ENCODE measurements at regions not wholly inside any gene's neighbourhood (a gene's known extent, or its start where the extent isn't known, plus 50 kb on each side); places are given as distances from the start of the nearest gene placed in this dataset.

DNA sequence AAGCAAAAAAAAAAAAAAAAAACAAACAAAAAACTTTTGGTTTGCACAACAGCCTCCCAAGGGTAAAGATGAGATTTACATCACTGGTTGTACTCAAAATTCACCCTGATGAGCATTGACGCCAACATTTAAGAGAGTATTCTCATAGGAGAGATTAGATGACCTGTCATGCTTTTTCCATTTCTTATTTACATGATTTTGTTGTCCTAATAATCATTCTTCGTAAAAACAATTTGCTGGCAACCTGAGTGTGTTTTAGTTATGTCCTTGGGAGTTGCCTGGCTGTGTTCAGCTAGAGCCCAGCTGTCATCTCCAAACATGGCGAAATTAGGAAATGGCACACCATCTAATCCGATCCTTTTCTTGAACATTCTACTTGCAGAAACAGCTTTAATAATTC, 186.4 kb upstream of the MRPS30 start:
- CTCF ChIA-PET, result no interaction called here
- H3K27me3 ChIP-seq (replicated peaks in 1 of 2; ENCODE audit: control insufficient read depth in 2 of 2, extremely low read depth in 1 of 2, insufficient read depth in 2 of 2, low read length in 1 of 2), result no peaks in the 10 kb centered on the region
- DNase-seq (no peak), ATAC-seq (replicated peaks in 1 of 4) (no peak)
- POLR2A ChIA-PET, result no interaction called here
- no peaks in the 10 kb centered on the region for H3K9me3 ChIP-seq
- H3K27me3 Mint-ChIP-seq, result no peaks in the 10 kb centered on the region
- H3K9me3 Mint-ChIP-seq, result peaks cover 6 to 9% (median 9%) of the 10 kb centered on the region in 3 donors
- no peaks in the 10 kb centered on the region for H3K4me1 ChIP-seq (ENCODE audit: control insufficient read depth in 1 of 2, extremely low read depth in 1 of 2, insufficient read depth in 2 of 2, low read length in 2 of 2)
- H3K27ac ChIP-seq (ENCODE audit: low read length), result no peak overlapping the region
- no peak overlapping the region for H3K4me3 Mint-ChIP-seq
- no peaks in the 10 kb centered on the region for H3K36me3 ChIP-seq (ENCODE audit: control insufficient read depth in 2 of 2, extremely low read depth in 1 of 2, insufficient read depth in 1 of 2, low read length in 1 of 2)
- no peak overlapping the region for H3K27ac Mint-ChIP-seq
- no peaks in the 10 kb centered on the region for H3K36me3 Mint-ChIP-seq
- H3K4me3 ChIP-seq (ENCODE audit: control insufficient read depth in 1 of 2, extremely low read depth in 1 of 2, low read length in 1 of 2), result no peak overlapping the region
- no peaks in the 10 kb centered on the region for H3K4me1 Mint-ChIP-seq
- no CpG with 5 or more reads among the region's 4 CpGs for WGBS (ENCODE audit: insufficient coverage)

DNA sequence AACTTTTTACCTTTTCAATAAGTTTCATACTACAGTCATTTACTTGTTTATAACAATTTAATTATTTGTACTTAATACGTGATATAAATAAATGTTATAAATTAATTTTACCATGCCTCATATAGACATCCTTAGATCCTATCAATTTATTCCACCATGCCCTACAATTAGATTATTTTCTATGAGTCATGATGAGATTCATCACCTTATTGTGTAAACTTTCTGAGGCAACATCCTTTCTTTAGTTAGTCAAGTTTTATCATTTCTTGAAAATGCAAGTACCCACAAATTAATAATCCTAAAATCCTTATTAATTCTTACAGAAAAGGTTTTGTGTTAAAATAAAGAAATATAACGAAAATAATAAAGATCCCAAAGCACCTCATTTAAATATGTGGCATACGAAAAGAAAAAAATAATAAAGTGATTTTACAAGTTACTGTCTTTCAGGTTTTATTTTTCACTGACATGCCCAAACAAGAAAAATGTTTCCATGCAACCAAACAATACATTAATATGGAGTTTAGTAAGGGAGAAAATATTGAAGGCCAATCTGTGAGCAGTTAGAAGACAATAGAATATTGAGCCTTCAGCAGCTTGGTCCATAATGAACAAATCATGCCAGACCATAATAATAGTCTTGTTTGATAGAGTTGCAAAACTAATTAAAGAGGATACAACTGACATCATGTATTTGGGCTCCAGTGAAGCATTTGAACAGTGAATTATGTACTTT, 188.7 kb upstream of the MRPS30 start:
- no peaks in the 10 kb centered on the region for H3K36me3 ChIP-seq (ENCODE audit: control insufficient read depth in 2 of 2, extremely low read depth in 1 of 2, insufficient read depth in 1 of 2, low read length in 1 of 2)
- CTCF ChIA-PET, result no interaction called here
- no peaks in the 10 kb centered on the region for H3K9me3 ChIP-seq
- H3K4me1 Mint-ChIP-seq, result no peaks in the 10 kb centered on the region
- ATAC-seq (replicated peaks in 1 of 4) (no peak), DNase-seq (no peak)
- no peak overlapping the region for H3K4me3 ChIP-seq (ENCODE audit: control insufficient read depth in 1 of 2, extremely low read depth in 1 of 2, low read length in 1 of 2)
- POLR2A ChIA-PET, result no interaction called here
- H3K27ac ChIP-seq (ENCODE audit: low read length), result no peak overlapping the region
- WGBS (ENCODE audit: insufficient coverage), result no CpG with 5 or more reads among the region's 3 CpGs
- H3K9me3 Mint-ChIP-seq, result peaks cover 0 to 4% (median 0%) of the 10 kb centered on the region in 3 donors
- no peak overlapping the region for H3K4me3 Mint-ChIP-seq
- H3K27me3 ChIP-seq (replicated peaks in 1 of 2; ENCODE audit: control insufficient read depth in 2 of 2, extremely low read depth in 1 of 2, insufficient read depth in 2 of 2, low read length in 1 of 2), result no peaks in the 10 kb centered on the region
- no peak overlapping the region for H3K27ac Mint-ChIP-seq
- no peaks in the 10 kb centered on the region for H3K36me3 Mint-ChIP-seq
- H3K4me1 ChIP-seq (ENCODE audit: control insufficient read depth in 1 of 2, extremely low read depth in 1 of 2, insufficient read depth in 2 of 2, low read length in 2 of 2), result no peaks in the 10 kb centered on the region
- no peaks in the 10 kb centered on the region for H3K27me3 Mint-ChIP-seq

DNA sequence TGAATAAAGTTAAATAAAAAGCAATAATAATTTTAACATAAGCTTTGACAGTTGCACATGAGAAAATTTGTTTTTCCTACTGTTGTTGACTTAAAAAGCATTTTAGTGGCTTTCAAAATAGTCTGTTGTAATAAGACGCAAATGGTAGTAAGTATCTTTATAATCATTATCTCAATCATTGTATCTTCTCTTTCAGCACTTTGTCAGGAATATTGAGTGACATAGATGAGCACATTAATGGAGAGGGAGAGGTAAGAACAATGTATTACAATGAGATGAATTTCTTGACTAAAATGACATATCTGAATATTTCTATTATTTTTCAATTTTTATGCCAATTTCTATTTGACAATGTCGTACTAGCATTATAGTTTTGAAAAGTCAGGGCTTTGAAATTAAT, 193.9 kb upstream of the MRPS30 start:
- Mint-ChIP-seq H3K36me3 (no peaks in the 10 kb centered on the region), H3K4me1 (no peaks in the 10 kb centered on the region), H3K4me3 (no peak overlapping the region), H3K27me3 (no peaks in the 10 kb centered on the region), H3K9me3 (peaks cover 0 to 3% (median 0%) of the 10 kb centered on the region in 3 donors), H3K27ac (no peak overlapping the region)
- no peaks in the 10 kb centered on the region for H3K36me3 ChIP-seq (ENCODE audit: control insufficient read depth in 2 of 2, extremely low read depth in 1 of 2, insufficient read depth in 1 of 2, low read length in 1 of 2)
- no peaks in the 10 kb centered on the region for H3K9me3 ChIP-seq
- H3K27ac ChIP-seq (ENCODE audit: low read length), result no peak overlapping the region
- CTCF ChIA-PET, result no interaction called here
- no peaks in the 10 kb centered on the region for H3K4me1 ChIP-seq (ENCODE audit: control insufficient read depth in 1 of 2, extremely low read depth in 1 of 2, insufficient read depth in 2 of 2, low read length in 2 of 2)
- WGBS (ENCODE audit: insufficient coverage), result no CpG with 5 or more reads among the region's 2 CpGs
- POLR2A ChIA-PET, result no interaction called here
- H3K27me3 ChIP-seq (replicated peaks in 1 of 2; ENCODE audit: control insufficient read depth in 2 of 2, extremely low read depth in 1 of 2, insufficient read depth in 2 of 2, low read length in 1 of 2), result no peaks in the 10 kb centered on the region
- no peak for DNase-seq
- no peak for ATAC-seq (replicated peaks in 1 of 4)
- no peak overlapping the region for H3K4me3 ChIP-seq (ENCODE audit: control insufficient read depth in 1 of 2, extremely low read depth in 1 of 2, low read length in 1 of 2)

DNA sequence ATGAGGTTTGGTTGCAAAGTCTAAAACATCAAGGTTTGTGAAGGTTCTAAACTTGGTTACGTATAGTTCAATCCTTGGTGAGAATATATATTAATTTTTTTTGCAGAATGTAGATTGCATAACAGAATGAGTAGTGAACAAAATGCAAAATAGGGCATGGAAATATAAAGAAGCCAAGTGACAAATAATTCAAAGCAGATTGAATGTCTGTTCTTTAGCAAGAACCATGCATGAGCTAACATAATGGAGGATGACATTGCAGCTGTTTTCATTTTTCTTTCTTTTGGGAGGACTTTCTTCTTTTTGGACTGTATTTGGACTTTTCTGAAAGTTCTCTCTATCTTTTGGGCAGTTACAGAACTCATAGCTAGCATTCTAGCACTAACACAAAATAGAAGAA, 194.8 kb upstream of the MRPS30 start:
- no peak overlapping the region for H3K27ac ChIP-seq (ENCODE audit: low read length)
- Mint-ChIP-seq H3K9me3 (peaks cover 0 to 3% (median 0%) of the 10 kb centered on the region in 3 donors), H3K36me3 (no peaks in the 10 kb centered on the region), H3K4me1 (no peaks in the 10 kb centered on the region), H3K4me3 (no peak overlapping the region), H3K27ac (no peak overlapping the region), H3K27me3 (no peaks in the 10 kb centered on the region)
- H3K9me3 ChIP-seq, result no peaks in the 10 kb centered on the region
- H3K27me3 ChIP-seq (replicated peaks in 1 of 2; ENCODE audit: control insufficient read depth in 2 of 2, extremely low read depth in 1 of 2, insufficient read depth in 2 of 2, low read length in 1 of 2), result no peaks in the 10 kb centered on the region
- no peak for DNase-seq
- ATAC-seq (replicated peaks in 1 of 4), result no peak
- CTCF ChIA-PET, result no interaction called here
- H3K4me3 ChIP-seq (ENCODE audit: control insufficient read depth in 1 of 2, extremely low read depth in 1 of 2, low read length in 1 of 2), result no peak overlapping the region
- POLR2A ChIA-PET, result no interaction called here
- no peaks in the 10 kb centered on the region for H3K36me3 ChIP-seq (ENCODE audit: control insufficient read depth in 2 of 2, extremely low read depth in 1 of 2, insufficient read depth in 1 of 2, low read length in 1 of 2)
- no peaks in the 10 kb centered on the region for H3K4me1 ChIP-seq (ENCODE audit: control insufficient read depth in 1 of 2, extremely low read depth in 1 of 2, insufficient read depth in 2 of 2, low read length in 2 of 2)
- WGBS (ENCODE audit: insufficient coverage), result 80% methylated on average over 1 of the region's 1 CpG

DNA sequence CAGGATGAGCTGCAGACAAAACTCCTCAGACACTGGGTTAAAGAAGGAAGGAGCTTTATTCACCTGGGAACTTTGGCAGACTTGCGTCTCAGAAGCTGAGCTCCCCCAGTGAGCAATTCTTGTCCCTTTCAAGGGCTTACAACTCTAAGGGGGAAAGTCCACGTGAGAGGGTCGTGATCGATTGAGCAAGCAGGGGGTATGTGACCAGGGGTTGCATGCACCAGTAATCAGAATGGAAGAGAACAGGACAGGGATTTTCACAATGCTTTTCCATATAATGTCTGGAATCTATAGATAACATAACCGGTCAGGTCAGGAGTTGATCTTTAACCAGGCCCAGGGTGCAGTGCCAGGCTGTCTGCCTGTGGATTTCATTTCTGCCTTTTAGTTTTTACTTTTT, 202.8 kb upstream of the MRPS30 start:
- DNase-seq (no peak), ATAC-seq (replicated peaks in 1 of 4) (no peak)
- Mint-ChIP-seq H3K4me1 (no peaks in the 10 kb centered on the region), H3K9me3 (peaks cover 7 to 20% (median 16%) of the 10 kb centered on the region in 3 donors), H3K27ac (no peak overlapping the region), H3K27me3 (no peaks in the 10 kb centered on the region), H3K36me3 (no peaks in the 10 kb centered on the region), H3K4me3 (no peak overlapping the region)
- Histone ChIP-seq H3K36me3 (ENCODE audit: control insufficient read depth in 2 of 2, extremely low read depth in 1 of 2, insufficient read depth in 1 of 2, low read length in 1 of 2) (no peaks in the 10 kb centered on the region), H3K4me3 (ENCODE audit: control insufficient read depth in 1 of 2, extremely low read depth in 1 of 2, low read length in 1 of 2) (no peak overlapping the region), H3K27ac (ENCODE audit: low read length) (no peak overlapping the region), H3K27me3 (replicated peaks in 1 of 2; ENCODE audit: control insufficient read depth in 2 of 2, extremely low read depth in 1 of 2, insufficient read depth in 2 of 2, low read length in 1 of 2) (no peaks in the 10 kb centered on the region), H3K9me3 (no peaks in the 10 kb centered on the region), H3K4me1 (ENCODE audit: control insufficient read depth in 1 of 2, extremely low read depth in 1 of 2, insufficient read depth in 2 of 2, low read length in 2 of 2) (no peaks in the 10 kb centered on the region)
- 100% methylated on average over 3 of the region's 5 CpGs for WGBS (ENCODE audit: insufficient coverage)
- CTCF ChIA-PET, result no interaction called here
- POLR2A ChIA-PET, result no interaction called here

DNA sequence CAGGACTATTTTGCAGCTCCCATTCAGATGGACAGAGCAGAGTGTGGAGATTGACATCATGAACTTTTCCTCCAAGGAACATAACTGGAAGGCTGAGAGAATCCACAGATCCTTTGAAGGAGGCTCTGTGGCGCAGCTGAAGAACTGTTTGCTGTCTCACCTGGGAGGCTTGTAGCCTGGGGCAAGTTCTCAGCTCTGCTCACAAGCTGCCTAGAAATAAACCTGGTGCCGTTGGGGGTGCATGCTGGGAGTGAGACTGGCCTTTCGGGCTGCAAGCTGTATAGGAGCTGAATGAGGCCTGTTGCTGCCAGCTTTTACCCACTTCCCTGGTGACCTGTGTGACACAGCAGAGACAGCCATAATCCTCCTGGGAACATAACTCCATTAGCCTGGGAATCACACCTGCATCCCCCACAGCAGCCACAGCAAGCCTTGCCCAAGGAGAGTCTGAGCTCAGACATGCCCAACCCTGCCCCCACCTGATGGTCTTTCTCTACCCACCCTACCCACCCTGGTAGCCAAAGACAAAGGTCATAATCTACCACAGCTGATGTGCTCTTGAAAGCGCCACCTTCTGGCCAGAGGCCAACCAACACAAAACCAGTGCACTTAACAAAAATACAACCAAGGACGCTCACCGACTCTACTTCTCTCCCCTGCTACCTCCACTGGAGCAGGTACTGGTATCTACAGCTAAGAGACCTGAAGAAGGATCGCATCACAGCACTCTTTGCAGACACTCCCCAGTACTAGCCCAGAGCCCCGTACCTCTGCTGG, 205.1 kb upstream of the MRPS30 start:
- ChIA-PET CTCF (no interaction called here), POLR2A (no interaction called here)
- Mint-ChIP-seq H3K4me1 (no peaks in the 10 kb centered on the region), H3K27me3 (no peaks in the 10 kb centered on the region), H3K9me3 (peaks cover 16 to 17% (median 17%) of the 10 kb centered on the region in 3 donors), H3K4me3 (no peak overlapping the region), H3K27ac (no peak overlapping the region), H3K36me3 (no peaks in the 10 kb centered on the region)
- no peak overlapping the region for H3K4me3 ChIP-seq (ENCODE audit: control insufficient read depth in 1 of 2, extremely low read depth in 1 of 2, low read length in 1 of 2)
- ATAC-seq (replicated peaks in 1 of 4) (no peak), DNase-seq (no peak)
- WGBS (ENCODE audit: insufficient coverage), result 75% methylated on average over 8 of the region's 8 CpGs
- H3K4me1 ChIP-seq (ENCODE audit: control insufficient read depth in 1 of 2, extremely low read depth in 1 of 2, insufficient read depth in 2 of 2, low read length in 2 of 2), result no peaks in the 10 kb centered on the region
- H3K9me3 ChIP-seq, result no peaks in the 10 kb centered on the region
- H3K27me3 ChIP-seq (replicated peaks in 1 of 2; ENCODE audit: control insufficient read depth in 2 of 2, extremely low read depth in 1 of 2, insufficient read depth in 2 of 2, low read length in 1 of 2), result no peaks in the 10 kb centered on the region
- no peak overlapping the region for H3K27ac ChIP-seq (ENCODE audit: low read length)
- H3K36me3 ChIP-seq (ENCODE audit: control insufficient read depth in 2 of 2, extremely low read depth in 1 of 2, insufficient read depth in 1 of 2, low read length in 1 of 2), result no peaks in the 10 kb centered on the region

Measured in T-cell (primary cell).